Endodermal cell (in vitro differentiated cells): ENCODE measurements at regions not wholly inside any gene's neighbourhood (a gene's known extent, or its start where the extent isn't known, plus 50 kb on each side); places are given as distances from the start of the nearest gene placed in this dataset.

Source experiments
- DNase-seq: peaks from one replicate; pipeline ENCODE4 v3.0.0-alpha.2; 2017
- H3K27ac ChIP-seq: 2 replicates; pipeline ENCODE4 v1.5.1; 2013; ENCODE audit warnings: mild to moderate bottlenecking, low read depth, low read length, moderate library complexity
- H3K27me3 ChIP-seq: 2 replicates; pipeline ENCODE4 v1.6.1; 2013; ENCODE audit warnings: mild to moderate bottlenecking, low read length, moderate library complexity; ENCODE audit not compliant: insufficient read depth, control insufficient read depth, poor library complexity, severe bottlenecking
- H3K36me3 ChIP-seq: 2 replicates; pipeline ENCODE4 v1.7.0; 2013; ENCODE audit warnings: mild to moderate bottlenecking, low read length, moderate library complexity; ENCODE audit not compliant: control insufficient read depth, insufficient read depth
- H3K4me1 ChIP-seq: one replicate; pipeline ENCODE4 v1.7.0; 2013; ENCODE audit warnings: low read length; ENCODE audit not compliant: control insufficient read depth, insufficient read depth
- H3K4me3 ChIP-seq: 2 replicates; pipeline ENCODE4 v1.5.1; 2013; ENCODE audit warnings: mild to moderate bottlenecking, low read length, moderate library complexity
- H3K9ac ChIP-seq: 2 replicates; pipeline ENCODE4 v1.6.1; 2013; ENCODE audit warnings: mild to moderate bottlenecking, low read length, moderate library complexity; ENCODE audit not compliant: poor library complexity, severe bottlenecking; ENCODE audit errors: extremely low read depth
- H3K9me3 ChIP-seq: 2 replicates; pipeline ENCODE4 v1.6.1; 2013; ENCODE audit warnings: mild to moderate bottlenecking, low read length, moderate library complexity; ENCODE audit not compliant: control insufficient read depth
- H3K27ac Mint-ChIP-seq: 2 replicates; pipeline ENCODE4 v1.8.0; 2020; ENCODE audit warnings: mixed read lengths
- H3K27me3 Mint-ChIP-seq: 2 replicates; pipeline ENCODE4 v1.8.0; 2021; ENCODE audit warnings: mild to moderate bottlenecking, mixed read lengths; ENCODE audit not compliant: insufficient read depth
- H3K36me3 Mint-ChIP-seq: 2 replicates; pipeline ENCODE4 v1.8.0; 2020; ENCODE audit warnings: low read depth, mixed read lengths
- H3K4me1 Mint-ChIP-seq: 2 replicates; pipeline ENCODE4 v1.8.0; 2020; ENCODE audit warnings: mixed read lengths
- H3K4me3 Mint-ChIP-seq: 2 replicates; pipeline ENCODE4 v1.8.0; 2020; ENCODE audit warnings: mild to moderate bottlenecking, moderate library complexity, mixed read lengths
- H3K9me3 Mint-ChIP-seq: 2 replicates; pipeline ENCODE4 v1.8.0; 2020; ENCODE audit warnings: mild to moderate bottlenecking, mixed read lengths
- WGBS, 2 experiments: methylation state at CpG; one replicate each; pipeline versions ENCODE4 v1.1.5 to v1.1.7; 2013; ENCODE audit warnings: missing lambda C conversion rate in 2 of 2, mixed read lengths in 1 of 2; ENCODE audit not compliant: insufficient coverage in 1 of 2, insufficient read length in 1 of 2; 5-methylcytosine and 5-hydroxymethylcytosine counted together
- TF ChIP-seq, protein P1 (sequence below): fragments of 200-600 bp; sonication (generic); conservative IDR thresholded peaks from 2 replicates; pipeline ENCODE4 v1.5.0; 2021; ENCODE audit warnings: antibody characterized with exemption, mild to moderate bottlenecking

DNA sequence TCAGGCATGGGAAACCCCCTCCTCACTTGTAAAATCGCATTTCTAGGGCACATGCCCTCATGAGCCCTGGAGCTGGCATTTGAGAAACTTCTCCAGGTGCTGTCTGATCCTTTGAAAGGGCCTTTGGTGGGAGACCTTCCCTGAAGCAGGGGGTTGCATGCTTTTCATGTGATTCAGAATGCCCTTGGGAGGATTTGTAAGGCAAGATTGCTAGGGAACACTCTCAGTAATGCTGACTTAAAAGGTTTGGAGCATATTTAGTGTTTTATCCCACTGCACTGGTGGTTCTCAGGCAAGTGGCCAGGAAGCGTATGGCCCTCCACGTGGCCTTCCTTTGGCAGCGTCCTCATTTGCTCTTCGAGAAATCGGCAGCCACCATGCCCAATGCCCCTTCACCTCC lies 164.1 kb downstream of the ARRDC4 start:
- Histone ChIP-seq H3K27ac (no peak overlapping the region), H3K9me3 (no peaks in the 10 kb centered on the region), H3K27me3 (peaks cover 20% of the 10 kb centered on the region), H3K36me3 (no peaks in the 10 kb centered on the region), H3K4me3 (no peak overlapping the region), H3K4me1 (peaks cover 6% of the 10 kb centered on the region), H3K9ac (no peak overlapping the region)
- H3K4me1 Mint-ChIP-seq, result peaks cover 10% of the 10 kb centered on the region
- peaks cover 2% of the 10 kb centered on the region for H3K27me3 Mint-ChIP-seq
- no peaks in the 10 kb centered on the region for H3K36me3 Mint-ChIP-seq
- TF ChIP-seq, protein P1, sequence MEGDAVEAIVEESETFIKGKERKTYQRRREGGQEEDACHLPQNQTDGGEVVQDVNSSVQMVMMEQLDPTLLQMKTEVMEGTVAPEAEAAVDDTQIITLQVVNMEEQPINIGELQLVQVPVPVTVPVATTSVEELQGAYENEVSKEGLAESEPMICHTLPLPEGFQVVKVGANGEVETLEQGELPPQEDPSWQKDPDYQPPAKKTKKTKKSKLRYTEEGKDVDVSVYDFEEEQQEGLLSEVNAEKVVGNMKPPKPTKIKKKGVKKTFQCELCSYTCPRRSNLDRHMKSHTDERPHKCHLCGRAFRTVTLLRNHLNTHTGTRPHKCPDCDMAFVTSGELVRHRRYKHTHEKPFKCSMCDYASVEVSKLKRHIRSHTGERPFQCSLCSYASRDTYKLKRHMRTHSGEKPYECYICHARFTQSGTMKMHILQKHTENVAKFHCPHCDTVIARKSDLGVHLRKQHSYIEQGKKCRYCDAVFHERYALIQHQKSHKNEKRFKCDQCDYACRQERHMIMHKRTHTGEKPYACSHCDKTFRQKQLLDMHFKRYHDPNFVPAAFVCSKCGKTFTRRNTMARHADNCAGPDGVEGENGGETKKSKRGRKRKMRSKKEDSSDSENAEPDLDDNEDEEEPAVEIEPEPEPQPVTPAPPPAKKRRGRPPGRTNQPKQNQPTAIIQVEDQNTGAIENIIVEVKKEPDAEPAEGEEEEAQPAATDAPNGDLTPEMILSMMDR, result no peak
- 88 to 93% methylated on average over 1 to 6 of the region's 6 CpGs for WGBS, 2 experiments
- no peak overlapping the region for H3K27ac Mint-ChIP-seq
- no peaks in the 10 kb centered on the region for H3K9me3 Mint-ChIP-seq
- H3K4me3 Mint-ChIP-seq, result no peak overlapping the region
- no peak for DNase-seq

DNA sequence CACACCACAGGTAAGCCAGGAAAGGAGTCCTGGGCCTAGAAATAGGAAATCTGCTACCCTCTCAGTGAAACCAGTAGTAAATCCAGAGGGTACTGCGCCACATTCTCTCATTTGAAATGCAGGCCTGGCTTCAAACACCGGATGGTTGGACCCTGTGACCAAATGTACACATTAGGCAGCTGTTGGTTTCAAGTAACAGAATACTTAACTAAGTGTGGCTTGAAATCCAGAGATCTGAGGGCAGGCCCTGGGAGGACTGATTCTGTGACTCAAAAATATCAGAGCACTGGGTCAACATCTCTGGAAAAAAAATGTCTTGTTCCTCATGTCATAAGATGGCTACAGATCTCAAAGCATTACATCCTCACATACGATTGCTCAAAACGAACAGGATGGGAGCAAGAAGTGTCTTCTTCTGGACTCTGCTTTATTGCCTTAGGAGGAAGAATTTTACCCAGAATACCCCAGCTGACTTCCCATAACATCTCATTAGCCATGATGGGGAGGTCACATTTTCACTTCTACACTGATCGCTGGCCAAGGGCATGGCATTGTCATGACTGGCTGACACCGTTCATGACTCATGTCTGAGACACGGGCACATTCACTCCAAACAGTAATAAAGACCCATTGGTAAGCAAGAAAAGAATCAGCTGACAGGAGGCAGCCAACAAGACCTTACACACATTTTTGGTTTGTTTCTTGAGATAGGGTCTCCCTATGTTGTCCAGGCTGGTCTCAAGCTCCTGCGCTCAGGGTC lies 166.0 kb downstream of the ARRDC4 start:
- Histone ChIP-seq H3K9ac (no peak overlapping the region), H3K4me1 (peaks cover 6% of the 10 kb centered on the region), H3K36me3 (no peaks in the 10 kb centered on the region), H3K9me3 (no peaks in the 10 kb centered on the region), H3K27ac (no peak overlapping the region), H3K4me3 (no peak overlapping the region), H3K27me3 (peaks cover 20% of the 10 kb centered on the region)
- TF ChIP-seq, protein P1, result no peak
- H3K27ac Mint-ChIP-seq, result no peak overlapping the region
- whole genome bisulfite sequencing, 2 experiments, result 93 to 94% methylated on average over 7 to 8 of the region's 8 CpGs
- no peak overlapping the region for H3K4me3 Mint-ChIP-seq
- peaks cover 2% of the 10 kb centered on the region for H3K27me3 Mint-ChIP-seq
- H3K9me3 Mint-ChIP-seq, result no peaks in the 10 kb centered on the region
- H3K4me1 Mint-ChIP-seq, result peaks cover 10% of the 10 kb centered on the region
- no peak for DNase-seq
- no peaks in the 10 kb centered on the region for H3K36me3 Mint-ChIP-seq

DNA sequence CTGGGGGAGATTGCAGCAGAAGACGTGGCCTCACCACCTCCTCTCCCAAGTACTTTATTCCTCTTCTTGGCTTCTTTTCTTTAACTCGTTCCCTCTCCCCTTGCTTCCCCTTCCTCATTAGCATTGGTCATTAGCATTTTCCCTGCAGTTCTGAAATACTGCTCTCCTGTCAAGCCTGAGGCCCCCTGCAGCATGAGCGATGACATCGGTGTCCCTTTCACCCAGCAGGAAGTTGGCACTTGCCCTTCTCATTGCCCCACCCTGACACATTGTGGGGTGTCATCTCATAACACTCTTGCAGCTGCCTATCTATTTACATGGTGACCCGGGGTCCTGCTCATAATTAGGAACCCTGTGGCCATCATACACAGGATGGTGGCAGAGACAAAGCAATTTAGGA lies 167.1 kb downstream of the ARRDC4 start:
- Histone ChIP-seq H3K36me3 (no peaks in the 10 kb centered on the region), H3K27me3 (peaks cover 20% of the 10 kb centered on the region), H3K9me3 (no peaks in the 10 kb centered on the region), H3K27ac (no peak overlapping the region), H3K4me3 (no peak overlapping the region), H3K9ac (no peak overlapping the region), H3K4me1 (no peaks in the 10 kb centered on the region)
- DNase-seq, result no peak
- WGBS, 2 experiments, result 55 to 56% methylated on average over 4 to 5 of the region's 5 CpGs
- Mint-ChIP-seq H3K4me1 (peaks cover 2% of the 10 kb centered on the region), H3K27ac (no peak overlapping the region), H3K27me3 (peaks cover 2% of the 10 kb centered on the region), H3K4me3 (no peak overlapping the region), H3K9me3 (no peaks in the 10 kb centered on the region), H3K36me3 (no peaks in the 10 kb centered on the region)
- TF ChIP-seq, protein P1, result no peak
